ENCODE measurements at regions not wholly inside any gene's neighbourhood (a gene's known extent, or its start where the extent isn't known, plus 50 kb on each side); places are given as distances from the start of the nearest gene placed in this dataset.

GRCh38 chr7:84847790-84848189 is 339.1 kb downstream of the SEMA3D start:
- H3K9me3 ChIP-seq (ENCODE audit: control insufficient read depth, insufficient read depth, low read length), result no peaks in the 10 kb centered on the region
- no peak overlapping the region for H3K27ac ChIP-seq (ENCODE audit: low read depth, low read length)
- H3K27me3 ChIP-seq (ENCODE audit: control insufficient read depth, insufficient read depth, low read length), result no peaks in the 10 kb centered on the region
- no peak overlapping the region for H3K4me3 ChIP-seq (ENCODE audit: low read depth, low read length)
- no peaks in the 10 kb centered on the region for H3K4me1 ChIP-seq (ENCODE audit: control insufficient read depth, insufficient read depth, low read length)
- no peaks in the 10 kb centered on the region for H3K36me3 ChIP-seq (ENCODE audit: control insufficient read depth, insufficient read depth, low read length)
- no peak overlapping the region for H3K9ac ChIP-seq (ENCODE audit: low read depth, low read length)

GRCh38 chr7:84847038-84847437 is 339.8 kb downstream of the SEMA3D start:
- H3K4me1 ChIP-seq (ENCODE audit: control insufficient read depth, insufficient read depth, low read length), result no peaks in the 10 kb centered on the region
- no peak overlapping the region for H3K4me3 ChIP-seq (ENCODE audit: low read depth, low read length)
- H3K27ac ChIP-seq (ENCODE audit: low read depth, low read length), result no peak overlapping the region
- H3K36me3 ChIP-seq (ENCODE audit: control insufficient read depth, insufficient read depth, low read length), result no peaks in the 10 kb centered on the region
- H3K27me3 ChIP-seq (ENCODE audit: control insufficient read depth, insufficient read depth, low read length), result no peaks in the 10 kb centered on the region
- H3K9ac ChIP-seq (ENCODE audit: low read depth, low read length), result no peak overlapping the region
- no peaks in the 10 kb centered on the region for H3K9me3 ChIP-seq (ENCODE audit: control insufficient read depth, insufficient read depth, low read length)

GRCh38 chr7:84845971-84846370 is 340.9 kb downstream of the SEMA3D start:
- no peaks in the 10 kb centered on the region for H3K9me3 ChIP-seq (ENCODE audit: control insufficient read depth, insufficient read depth, low read length)
- H3K9ac ChIP-seq (ENCODE audit: low read depth, low read length), result no peak overlapping the region
- H3K36me3 ChIP-seq (ENCODE audit: control insufficient read depth, insufficient read depth, low read length), result no peaks in the 10 kb centered on the region
- H3K27ac ChIP-seq (ENCODE audit: low read depth, low read length), result no peak overlapping the region
- no peaks in the 10 kb centered on the region for H3K27me3 ChIP-seq (ENCODE audit: control insufficient read depth, insufficient read depth, low read length)
- no peaks in the 10 kb centered on the region for H3K4me1 ChIP-seq (ENCODE audit: control insufficient read depth, insufficient read depth, low read length)
- H3K4me3 ChIP-seq (ENCODE audit: low read depth, low read length), result no peak overlapping the region

- Histone ChIP-seq H3K36me3 (ENCODE audit: control insufficient read depth, insufficient read depth, low read length) (no peaks in the 10 kb centered on the region), H3K4me3 (ENCODE audit: low read depth, low read length) (no peak overlapping the region), H3K9me3 (ENCODE audit: control insufficient read depth, insufficient read depth, low read length) (no peaks in the 10 kb centered on the region), H3K4me1 (ENCODE audit: control insufficient read depth, insufficient read depth, low read length) (no peaks in the 10 kb centered on the region), H3K27ac (ENCODE audit: low read depth, low read length) (no peak overlapping the region), H3K27me3 (ENCODE audit: control insufficient read depth, insufficient read depth, low read length) (no peaks in the 10 kb centered on the region), H3K9ac (ENCODE audit: low read depth, low read length) (no peak overlapping the region)
Measured at GRCh38 chr7:84844771-84845170, 342.1 kb downstream of the SEMA3D start.

- Histone ChIP-seq H3K4me1 (ENCODE audit: control insufficient read depth, insufficient read depth, low read length) (no peaks in the 10 kb centered on the region), H3K9ac (ENCODE audit: low read depth, low read length) (no peak overlapping the region), H3K27me3 (ENCODE audit: control insufficient read depth, insufficient read depth, low read length) (no peaks in the 10 kb centered on the region), H3K27ac (ENCODE audit: low read depth, low read length) (no peak overlapping the region), H3K9me3 (ENCODE audit: control insufficient read depth, insufficient read depth, low read length) (no peaks in the 10 kb centered on the region), H3K4me3 (ENCODE audit: low read depth, low read length) (no peak overlapping the region), H3K36me3 (ENCODE audit: control insufficient read depth, insufficient read depth, low read length) (no peaks in the 10 kb centered on the region)
Measured at GRCh38 chr7:84841809-84842208, 345.0 kb downstream of the SEMA3D start.

GRCh38 chr7:84838857-84839256 is 348.0 kb downstream of the SEMA3D start:
- Histone ChIP-seq H3K9me3 (ENCODE audit: control insufficient read depth, insufficient read depth, low read length) (no peaks in the 10 kb centered on the region), H3K36me3 (ENCODE audit: control insufficient read depth, insufficient read depth, low read length) (no peaks in the 10 kb centered on the region), H3K4me1 (ENCODE audit: control insufficient read depth, insufficient read depth, low read length) (no peaks in the 10 kb centered on the region), H3K27me3 (ENCODE audit: control insufficient read depth, insufficient read depth, low read length) (no peaks in the 10 kb centered on the region), H3K4me3 (ENCODE audit: low read depth, low read length) (no peak overlapping the region), H3K9ac (ENCODE audit: low read depth, low read length) (no peak overlapping the region), H3K27ac (ENCODE audit: low read depth, low read length) (no peak overlapping the region)

- H3K4me3 ChIP-seq (ENCODE audit: low read depth, low read length), result no peak overlapping the region
- H3K9ac ChIP-seq (ENCODE audit: low read depth, low read length), result no peak overlapping the region
- H3K36me3 ChIP-seq (ENCODE audit: control insufficient read depth, insufficient read depth, low read length), result no peaks in the 10 kb centered on the region
- H3K4me1 ChIP-seq (ENCODE audit: control insufficient read depth, insufficient read depth, low read length), result no peaks in the 10 kb centered on the region
- H3K9me3 ChIP-seq (ENCODE audit: control insufficient read depth, insufficient read depth, low read length), result no peaks in the 10 kb centered on the region
- H3K27me3 ChIP-seq (ENCODE audit: control insufficient read depth, insufficient read depth, low read length), result no peaks in the 10 kb centered on the region
- H3K27ac ChIP-seq (ENCODE audit: low read depth, low read length), result no peak overlapping the region
Measured at GRCh38 chr7:84837405-84837804, 349.5 kb downstream of the SEMA3D start.

GRCh38 chr7:84829719-84830118 is 357.1 kb downstream of the SEMA3D start:
- H3K9ac ChIP-seq (ENCODE audit: low read depth, low read length), result no peak overlapping the region
- H3K27me3 ChIP-seq (ENCODE audit: control insufficient read depth, insufficient read depth, low read length), result no peaks in the 10 kb centered on the region

GRCh38 chr7:84824057-84824651 is 362.7 kb downstream of the SEMA3D start:
- H3K9ac ChIP-seq (ENCODE audit: low read depth, low read length), result no peak overlapping the region
- no peaks in the 10 kb centered on the region for H3K4me1 ChIP-seq (ENCODE audit: control insufficient read depth, insufficient read depth, low read length)
- H3K9me3 ChIP-seq (ENCODE audit: control insufficient read depth, insufficient read depth, low read length), result no peaks in the 10 kb centered on the region
- no peaks in the 10 kb centered on the region for H3K36me3 ChIP-seq (ENCODE audit: control insufficient read depth, insufficient read depth, low read length)
- H3K27ac ChIP-seq (ENCODE audit: low read depth, low read length), result no peak overlapping the region
- no peaks in the 10 kb centered on the region for H3K27me3 ChIP-seq (ENCODE audit: control insufficient read depth, insufficient read depth, low read length)
- H3K4me3 ChIP-seq (ENCODE audit: low read depth, low read length), result no peak overlapping the region

More at GRCh38 chr7:84829719-84830118, 357.1 kb downstream of the SEMA3D start:
- Histone ChIP-seq H3K27ac (ENCODE audit: low read depth, low read length) (no peak overlapping the region), H3K9me3 (ENCODE audit: control insufficient read depth, insufficient read depth, low read length) (no peaks in the 10 kb centered on the region), H3K36me3 (ENCODE audit: control insufficient read depth, insufficient read depth, low read length) (no peaks in the 10 kb centered on the region), H3K4me1 (ENCODE audit: control insufficient read depth, insufficient read depth, low read length) (no peaks in the 10 kb centered on the region), H3K4me3 (ENCODE audit: low read depth, low read length) (no peak overlapping the region)

- H3K36me3 ChIP-seq (ENCODE audit: control insufficient read depth, insufficient read depth, low read length), result no peaks in the 10 kb centered on the region
- no peaks in the 10 kb centered on the region for H3K9me3 ChIP-seq (ENCODE audit: control insufficient read depth, insufficient read depth, low read length)
- no peaks in the 10 kb centered on the region for H3K27me3 ChIP-seq (ENCODE audit: control insufficient read depth, insufficient read depth, low read length)
- H3K4me1 ChIP-seq (ENCODE audit: control insufficient read depth, insufficient read depth, low read length), result no peaks in the 10 kb centered on the region
- no peak overlapping the region for H3K27ac ChIP-seq (ENCODE audit: low read depth, low read length)
- no peak overlapping the region for H3K9ac ChIP-seq (ENCODE audit: low read depth, low read length)
- H3K4me3 ChIP-seq (ENCODE audit: low read depth, low read length), result no peak overlapping the region
Measured at GRCh38 chr7:84823530-84823929, 363.3 kb downstream of the SEMA3D start.

- Histone ChIP-seq H3K27me3 (ENCODE audit: control insufficient read depth, insufficient read depth, low read length) (no peaks in the 10 kb centered on the region), H3K9me3 (ENCODE audit: control insufficient read depth, insufficient read depth, low read length) (no peaks in the 10 kb centered on the region), H3K9ac (ENCODE audit: low read depth, low read length) (no peak overlapping the region), H3K36me3 (ENCODE audit: control insufficient read depth, insufficient read depth, low read length) (no peaks in the 10 kb centered on the region), H3K27ac (ENCODE audit: low read depth, low read length) (no peak overlapping the region), H3K4me1 (ENCODE audit: control insufficient read depth, insufficient read depth, low read length) (no peaks in the 10 kb centered on the region), H3K4me3 (ENCODE audit: low read depth, low read length) (no peak overlapping the region)
Measured at GRCh38 chr7:84822941-84823510, 363.8 kb downstream of the SEMA3D start.
